ENCODE measurements at regions not wholly inside any gene's neighbourhood (a gene's known extent, or its start where the extent isn't known, plus 50 kb on each side); places are given as distances from the start of the nearest gene placed in this dataset.

DNA sequence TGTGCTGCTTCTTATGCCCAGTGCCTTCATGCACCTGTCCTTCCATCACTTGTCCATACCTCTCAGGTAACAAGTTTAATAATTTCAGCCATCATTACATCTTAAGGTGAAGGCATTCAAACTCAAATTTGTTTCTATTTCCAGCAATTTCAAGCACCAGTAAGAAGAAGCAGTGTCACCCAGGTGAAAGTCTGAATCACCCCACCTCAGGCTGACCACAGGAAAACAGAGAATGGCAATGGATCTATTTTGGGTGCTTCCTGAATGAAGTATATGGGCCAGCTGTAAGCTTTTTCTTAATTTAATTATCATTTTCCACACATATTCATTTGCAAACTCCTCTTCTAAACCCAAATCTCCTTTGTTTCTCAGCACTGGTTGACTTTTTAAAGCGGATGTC is 372.7 kb upstream of the SOX11 start:
- ChIA-PET SMC1A (ENCODE audit: uncharacterized antibody, unreplicated experiment) (no interaction called here), RAD21 (ENCODE audit: unreplicated experiment) (no interaction called here), CTCF (no interaction called here), POLR2A (no interaction called here)
- H3K27me3 ChIP-seq (replicated peaks in 1 of 2; ENCODE audit: control insufficient read depth in 2 of 2, insufficient read depth in 2 of 2, low read length in 1 of 2): no peaks in the 10 kb centered on the region
- TF ChIP-seq, protein P1, sequence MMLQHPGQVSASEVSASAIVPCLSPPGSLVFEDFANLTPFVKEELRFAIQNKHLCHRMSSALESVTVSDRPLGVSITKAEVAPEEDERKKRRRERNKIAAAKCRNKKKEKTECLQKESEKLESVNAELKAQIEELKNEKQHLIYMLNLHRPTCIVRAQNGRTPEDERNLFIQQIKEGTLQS (IDR thresholded peaks at IDR 0.05; ENCODE audit: borderline replicate concordance, extremely low read depth, low read depth, low read length): no peak
- TF ChIP-seq SPI1 (IDR thresholded peaks at IDR 0.05; ENCODE audit: borderline replicate concordance, insufficient read depth, low read depth, low read length) (no peak), RELA (IDR thresholded peaks at IDR 0.05; ENCODE audit: borderline replicate concordance, partially characterized antibody) (no peak), BHLHE40 (IDR thresholded peaks at IDR 0.05; ENCODE audit: borderline replicate concordance in 1 of 2, low read depth in 2 of 2, low read length in 1 of 2) (no peak)
- TF ChIP-seq, protein P2, sequence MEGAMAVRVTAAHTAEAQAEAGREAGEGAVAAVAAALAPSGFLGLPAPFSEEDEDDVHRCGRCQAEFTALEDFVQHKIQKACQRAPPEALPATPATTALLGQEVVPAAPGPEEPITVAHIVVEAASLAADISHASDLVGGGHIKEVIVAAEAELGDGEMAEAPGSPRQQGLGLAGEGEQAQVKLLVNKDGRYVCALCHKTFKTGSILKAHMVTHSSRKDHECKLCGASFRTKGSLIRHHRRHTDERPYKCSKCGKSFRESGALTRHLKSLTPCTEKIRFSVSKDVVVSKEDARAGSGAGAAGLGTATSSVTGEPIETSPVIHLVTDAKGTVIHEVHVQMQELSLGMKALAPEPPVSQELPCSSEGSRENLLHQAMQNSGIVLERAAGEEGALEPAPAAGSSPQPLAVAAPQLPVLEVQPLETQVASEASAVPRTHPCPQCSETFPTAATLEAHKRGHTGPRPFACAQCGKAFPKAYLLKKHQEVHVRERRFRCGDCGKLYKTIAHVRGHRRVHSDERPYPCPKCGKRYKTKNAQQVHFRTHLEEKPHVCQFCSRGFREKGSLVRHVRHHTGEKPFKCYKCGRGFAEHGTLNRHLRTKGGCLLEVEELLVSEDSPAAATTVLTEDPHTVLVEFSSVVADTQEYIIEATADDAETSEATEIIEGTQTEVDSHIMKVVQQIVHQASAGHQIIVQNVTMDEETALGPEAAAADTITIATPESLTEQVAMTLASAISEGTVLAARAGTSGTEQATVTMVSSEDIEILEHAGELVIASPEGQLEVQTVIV (IDR thresholded peaks at IDR 0.05; ENCODE audit: borderline replicate concordance, partially characterized antibody): no peak
- TF ChIP-seq, protein P3, sequence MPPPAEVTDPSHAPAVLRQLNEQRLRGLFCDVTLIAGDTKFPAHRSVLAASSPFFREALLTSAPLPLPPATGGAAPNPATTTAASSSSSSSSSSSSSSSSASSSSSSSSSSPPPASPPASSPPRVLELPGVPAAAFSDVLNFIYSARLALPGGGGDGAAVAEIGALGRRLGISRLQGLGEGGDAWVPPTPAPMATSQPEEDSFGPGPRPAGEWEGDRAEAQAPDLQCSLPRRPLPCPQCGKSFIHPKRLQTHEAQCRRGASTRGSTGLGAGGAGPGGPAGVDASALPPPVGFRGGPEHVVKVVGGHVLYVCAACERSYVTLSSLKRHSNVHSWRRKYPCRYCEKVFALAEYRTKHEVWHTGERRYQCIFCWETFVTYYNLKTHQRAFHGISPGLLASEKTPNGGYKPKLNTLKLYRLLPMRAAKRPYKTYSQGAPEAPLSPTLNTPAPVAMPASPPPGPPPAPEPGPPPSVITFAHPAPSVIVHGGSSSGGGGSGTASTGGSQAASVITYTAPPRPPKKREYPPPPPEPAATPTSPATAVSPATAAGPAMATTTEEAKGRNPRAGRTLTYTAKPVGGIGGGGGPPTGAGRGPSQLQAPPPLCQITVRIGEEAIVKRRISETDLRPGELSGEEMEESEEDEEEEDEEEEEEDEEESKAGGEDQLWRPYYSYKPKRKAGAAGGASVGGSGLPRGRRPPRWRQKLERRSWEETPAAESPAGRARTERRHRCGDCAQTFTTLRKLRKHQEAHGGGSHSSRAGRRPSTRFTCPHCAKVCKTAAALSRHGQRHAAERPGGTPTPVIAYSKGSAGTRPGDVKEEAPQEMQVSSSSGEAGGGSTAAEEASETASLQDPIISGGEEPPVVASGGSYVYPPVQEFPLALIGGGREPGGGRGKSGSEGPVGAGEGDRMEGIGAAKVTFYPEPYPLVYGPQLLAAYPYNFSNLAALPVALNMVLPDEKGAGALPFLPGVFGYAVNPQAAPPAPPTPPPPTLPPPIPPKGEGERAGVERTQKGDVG (CRISPR knock-in tag; IDR thresholded peaks at IDR 0.05): no peak
- DNase-seq (ENCODE audit: low read depth, low spot score): no peak
- BruUV-seq (replicated peaks): no TSS peak
- ATAC-seq: no peak
- no peak overlapping the region for H3K4me3 ChIP-seq
- H3K4me1 ChIP-seq (ENCODE audit: control insufficient read depth, insufficient read depth, low read length): no peaks in the 10 kb centered on the region
- H3K27ac ChIP-seq (ENCODE audit: control insufficient read depth, insufficient read depth): no peak overlapping the region
- H3K36me3 ChIP-seq (ENCODE audit: control insufficient read depth in 2 of 2, insufficient read depth in 2 of 2, low read length in 1 of 2): no peaks in the 10 kb centered on the region
- H3K9me3 ChIP-seq (replicated peaks; ENCODE audit: control insufficient read depth, insufficient read depth, low read length): no peaks in the 10 kb centered on the region
- intact Hi-C loops (cut with micrococcal nuclease; ENCODE audit: unreplicated experiment) (no loop called here), in situ Hi-C loops (cut with MboI) (no loop called here)
- H3K9ac ChIP-seq (ENCODE audit: control insufficient read depth, insufficient read depth, low read length): no peak overlapping the region
- WGBS (ENCODE audit: insufficient coverage, insufficient replicate concordance, low lambda C conversion rate, missing lambda C conversion rate): 0% methylated on average over 1 of the region's 1 CpG
- no peaks in the 10 kb centered on the region for H3K79me2 ChIP-seq (ENCODE audit: control insufficient read depth, insufficient read depth, low read length)
- H2AFZ ChIP-seq (ENCODE audit: control insufficient read depth, low read depth, low read length): no peak overlapping the region
- no peaks in the 10 kb centered on the region for H4K20me1 ChIP-seq (ENCODE audit: control insufficient read depth, insufficient read depth)
- no peak overlapping the region for H3K4me2 ChIP-seq (ENCODE audit: control insufficient read depth, insufficient read depth)
- FAIRE-seq: no peak

Data from GM12878 (cell line).